ENCODE measurements at regions not wholly inside any gene's neighbourhood (a gene's known extent, or its start where the extent isn't known, plus 50 kb on each side); places are given as distances from the start of the nearest gene placed in this dataset.

- TF ChIP-seq NFAT5 (CRISPR knock-in tag; IDR thresholded peaks at IDR 0.05), result no peak
- no peak for TF ChIP-seq NAIF1 (CRISPR knock-in tag; IDR thresholded peaks at IDR 0.05; ENCODE audit: borderline replicate concordance)
- no peak for TF ChIP-seq RFX5 (IDR thresholded peaks at IDR 0.05; ENCODE audit: low read depth, low read length)
- TF ChIP-seq GATAD2A (CRISPR knock-in tag; IDR thresholded peaks at IDR 0.05), result peak; percentile 76
- no peak for TF ChIP-seq ATF5 (CRISPR knock-in tag; IDR thresholded peaks at IDR 0.05; ENCODE audit: low read depth)
- no peak for TF ChIP-seq ZNF773 (CRISPR knock-in tag; IDR thresholded peaks at IDR 0.05; ENCODE audit: borderline replicate concordance)
- TF ChIP-seq GMEB1 (CRISPR knock-in tag; IDR thresholded peaks at IDR 0.05; ENCODE audit: borderline replicate concordance), result no peak
- no peak for TF ChIP-seq ZNF34 (CRISPR knock-in tag; IDR thresholded peaks at IDR 0.05; ENCODE audit: borderline replicate concordance)
- no peak for TF ChIP-seq ZNF816 (CRISPR knock-in tag; IDR thresholded peaks at IDR 0.05; ENCODE audit: borderline replicate concordance)
- TF ChIP-seq MXD3 (CRISPR knock-in tag; IDR thresholded peaks at IDR 0.05), result no peak
- no peak for TF ChIP-seq ARHGAP35 (CRISPR knock-in tag; IDR thresholded peaks at IDR 0.05; ENCODE audit: borderline replicate concordance)
- TF ChIP-seq SMARCE1 (IDR thresholded peaks at IDR 0.05; ENCODE audit: borderline replicate concordance), result no peak
- no peak for TF ChIP-seq REXO4 (CRISPR knock-in tag; IDR thresholded peaks at IDR 0.05; ENCODE audit: borderline replicate concordance)
- TF ChIP-seq ZNF614 (CRISPR knock-in tag; IDR thresholded peaks at IDR 0.05; ENCODE audit: borderline replicate concordance), result no peak
- no peak for TF ChIP-seq ZFP37 (CRISPR knock-in tag; IDR thresholded peaks at IDR 0.05; ENCODE audit: borderline replicate concordance)
- no peak for TF ChIP-seq ZNF282 (IDR thresholded peaks at IDR 0.05; ENCODE audit: partially characterized antibody)
- no peak for TF ChIP-seq THYN1 (CRISPR knock-in tag; IDR thresholded peaks at IDR 0.05; ENCODE audit: borderline replicate concordance, low read depth)
- TF ChIP-seq ZNF275 (CRISPR knock-in tag; IDR thresholded peaks at IDR 0.05; ENCODE audit: borderline replicate concordance), result no peak
- TF ChIP-seq ZNF788 (CRISPR knock-in tag; IDR thresholded peaks at IDR 0.05; ENCODE audit: borderline replicate concordance), result no peak
- TF ChIP-seq NFE2L2 (IDR thresholded peaks at IDR 0.05; ENCODE audit: low read length), result no peak; the same call in 1 of the 2 replicates
- no peak for TF ChIP-seq SP140L (CRISPR knock-in tag; IDR thresholded peaks at IDR 0.05; ENCODE audit: borderline replicate concordance)
These were observed 73.1 kb upstream of the AASS start (continued) for GRCh38 chr7:122217125-122217524.
